Skeletal muscle satellite cell (primary cell): ENCODE measurements at regions not wholly inside any gene's neighbourhood (a gene's known extent, or its start where the extent isn't known, plus 50 kb on each side); places are given as distances from the start of the nearest gene placed in this dataset.
A peak's percentile ranks its signal among the peaks of the same experiment; 100 is the strongest.

Source experiments
- H3K27me3 ChIP-seq: 2 replicates; pipeline ENCODE4 v1.7.0; 2013; ENCODE audit warnings: low read length; ENCODE audit not compliant: control insufficient read depth, insufficient read depth
- H3K36me3 ChIP-seq: 2 replicates; pipeline ENCODE4 v1.7.0; 2013; ENCODE audit warnings: mild to moderate bottlenecking, control low read depth, low read length; ENCODE audit not compliant: insufficient read depth
- H3K4me1 ChIP-seq: 2 replicates; pipeline ENCODE4 v1.7.0; 2013; ENCODE audit warnings: low read length; ENCODE audit not compliant: control insufficient read depth, insufficient read depth
- H3K4me2 ChIP-seq: 2 replicates; pipeline ENCODE4 v1.7.0; 2013; ENCODE audit warnings: mild to moderate bottlenecking, low read length
- H3K4me3 ChIP-seq: 2 replicates; pipeline ENCODE4 v1.7.0; 2013; ENCODE audit warnings: low read length
- H3K9ac ChIP-seq: 2 replicates; pipeline ENCODE4 v1.7.0; 2013; ENCODE audit warnings: mild to moderate bottlenecking, low read depth, low read length, moderate library complexity
- H3K9me3 ChIP-seq: replicated peaks from 2 replicates; pipeline ENCODE4 v1.7.0; 2013; ENCODE audit warnings: mild to moderate bottlenecking, control low read depth, low read length

GRCh38 chr17:71286625-71287024 lies 834.2 kb upstream of the SOX9 start:
- H3K9me3 ChIP-seq: no peaks in the 10 kb centered on the region
- H3K36me3 ChIP-seq: no peaks in the 10 kb centered on the region
- H3K4me1 ChIP-seq: peaks cover 2% of the 10 kb centered on the region
- no peak overlapping the region for H3K9ac ChIP-seq
- H3K27me3 ChIP-seq: no peaks in the 10 kb centered on the region
- no peak overlapping the region for H3K4me2 ChIP-seq
- H3K4me3 ChIP-seq: no peak overlapping the region

- Histone ChIP-seq H3K36me3 (no peaks in the 10 kb centered on the region), H3K9me3 (no peaks in the 10 kb centered on the region), H3K9ac (no peak overlapping the region), H3K4me1 (peaks cover 2% of the 10 kb centered on the region), H3K4me2 (peak overlapping the region; percentile 44), H3K27me3 (no peaks in the 10 kb centered on the region), H3K4me3 (no peak overlapping the region)
Observed at GRCh38 chr17:71287071-71287823, 833.6 kb upstream of the SOX9 start.

- no peak overlapping the region for H3K4me3 ChIP-seq
- no peak overlapping the region for H3K9ac ChIP-seq
- no peaks in the 10 kb centered on the region for H3K36me3 ChIP-seq
- no peaks in the 10 kb centered on the region for H3K27me3 ChIP-seq
- no peak overlapping the region for H3K4me2 ChIP-seq
- no peaks in the 10 kb centered on the region for H3K9me3 ChIP-seq
- peaks cover 2% of the 10 kb centered on the region for H3K4me1 ChIP-seq
Observed at GRCh38 chr17:71292006-71292405, 828.8 kb upstream of the SOX9 start.

GRCh38 chr17:71296005-71296404 lies 824.8 kb upstream of the SOX9 start:
- Histone ChIP-seq H3K4me1 (no peaks in the 10 kb centered on the region), H3K27me3 (no peaks in the 10 kb centered on the region), H3K9ac (no peak overlapping the region), H3K4me2 (no peak overlapping the region), H3K9me3 (no peaks in the 10 kb centered on the region), H3K36me3 (no peaks in the 10 kb centered on the region), H3K4me3 (no peak overlapping the region)

- H3K4me3 ChIP-seq: no peak overlapping the region
- no peaks in the 10 kb centered on the region for H3K27me3 ChIP-seq
- no peaks in the 10 kb centered on the region for H3K4me1 ChIP-seq
- no peaks in the 10 kb centered on the region for H3K36me3 ChIP-seq
- H3K9me3 ChIP-seq: no peaks in the 10 kb centered on the region
- H3K9ac ChIP-seq: no peak overlapping the region
- H3K4me2 ChIP-seq: no peak overlapping the region
Observed at GRCh38 chr17:71301063-71301462, 819.8 kb upstream of the SOX9 start.

- no peaks in the 10 kb centered on the region for H3K9me3 ChIP-seq
- no peaks in the 10 kb centered on the region for H3K36me3 ChIP-seq
Observed at GRCh38 chr17:71302721-71303549, 817.9 kb upstream of the SOX9 start.

GRCh38 chr17:71304498-71305158 lies 816.2 kb upstream of the SOX9 start:
- Histone ChIP-seq H3K9me3 (no peaks in the 10 kb centered on the region), H3K27me3 (no peaks in the 10 kb centered on the region), H3K36me3 (no peaks in the 10 kb centered on the region), H3K4me2 (no peak overlapping the region), H3K9ac (no peak overlapping the region), H3K4me1 (no peaks in the 10 kb centered on the region), H3K4me3 (no peak overlapping the region)

More at GRCh38 chr17:71302721-71303549, 817.9 kb upstream of the SOX9 start:
- H3K9ac ChIP-seq: no peak overlapping the region
- no peaks in the 10 kb centered on the region for H3K4me1 ChIP-seq
- no peaks in the 10 kb centered on the region for H3K27me3 ChIP-seq
- H3K4me2 ChIP-seq: no peak overlapping the region
- H3K4me3 ChIP-seq: no peak overlapping the region

GRCh38 chr17:71313866-71314265 lies 807.0 kb upstream of the SOX9 start:
- no peak overlapping the region for H3K9ac ChIP-seq
- H3K4me3 ChIP-seq: no peak overlapping the region
- H3K4me1 ChIP-seq: no peaks in the 10 kb centered on the region
- H3K27me3 ChIP-seq: no peaks in the 10 kb centered on the region
- no peak overlapping the region for H3K4me2 ChIP-seq
- H3K36me3 ChIP-seq: no peaks in the 10 kb centered on the region
- no peaks in the 10 kb centered on the region for H3K9me3 ChIP-seq

- Histone ChIP-seq H3K4me1 (no peaks in the 10 kb centered on the region), H3K4me2 (no peak overlapping the region), H3K36me3 (no peaks in the 10 kb centered on the region), H3K9me3 (no peaks in the 10 kb centered on the region), H3K4me3 (no peak overlapping the region), H3K27me3 (no peaks in the 10 kb centered on the region), H3K9ac (no peak overlapping the region)
Observed at GRCh38 chr17:71315568-71315967, 805.3 kb upstream of the SOX9 start.

GRCh38 chr17:71316176-71316897 lies 804.5 kb upstream of the SOX9 start:
- no peaks in the 10 kb centered on the region for H3K36me3 ChIP-seq
- H3K9ac ChIP-seq: no peak overlapping the region

More at GRCh38 chr17:71316176-71316897, 804.5 kb upstream of the SOX9 start:
- H3K27me3 ChIP-seq: no peaks in the 10 kb centered on the region
- H3K9me3 ChIP-seq: no peaks in the 10 kb centered on the region
- H3K4me3 ChIP-seq: no peak overlapping the region
- no peaks in the 10 kb centered on the region for H3K4me1 ChIP-seq
- no peak overlapping the region for H3K4me2 ChIP-seq
